ENCODE measurements at regions not wholly inside any gene's neighbourhood (a gene's known extent, or its start where the extent isn't known, plus 50 kb on each side); places are given as distances from the start of the nearest gene placed in this dataset.

DNA sequence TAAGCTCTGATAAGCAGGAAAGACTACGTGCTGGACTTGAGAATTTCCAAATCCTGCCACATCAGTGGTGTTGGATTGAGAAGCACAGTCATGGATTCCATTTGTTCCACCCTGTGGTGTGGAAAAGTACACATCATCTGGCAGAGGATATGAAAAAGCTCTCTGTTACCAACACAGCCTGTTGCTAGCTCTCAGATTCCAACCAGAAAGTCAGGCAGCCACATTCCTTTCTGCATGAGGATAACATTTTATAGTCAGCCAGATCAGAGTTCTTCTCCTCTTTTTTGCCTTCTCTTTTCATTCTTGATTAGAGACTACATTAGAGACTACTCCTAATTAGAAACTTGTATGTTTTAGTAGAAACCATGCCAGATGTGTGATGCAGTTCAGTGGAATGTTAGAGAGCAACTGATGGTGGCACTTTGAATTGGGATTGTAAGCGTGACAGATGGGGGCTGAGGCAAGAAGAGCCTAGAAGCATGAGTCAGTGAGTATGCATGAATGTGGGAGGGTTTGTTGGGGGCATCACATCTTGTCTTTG lies 61.2 kb upstream of the STXBP6 start:
- Histone ChIP-seq H3K9me3 (ENCODE audit: insufficient read depth, low read depth, low read length) (no peaks in the 10 kb centered on the region), H3K4me1 (ENCODE audit: insufficient read depth, low read length) (peaks cover 24% of the 10 kb centered on the region), H3K4me2 (ENCODE audit: low read length) (peak overlapping the region; percentile 75), H3K27ac (ENCODE audit: low read depth, low read length) (peak overlapping the region; percentile 87), H3K4me3 (ENCODE audit: insufficient read depth, low read depth, low read length) (peak overlapping the region; percentile 16), H3K79me2 (ENCODE audit: insufficient read depth, low read length) (no peaks in the 10 kb centered on the region), H4K20me1 (ENCODE audit: insufficient read depth, low read length) (no peaks in the 10 kb centered on the region), H2AFZ (ENCODE audit: low read depth, low read length) (peak overlapping the region; percentile 36), H3K36me3 (ENCODE audit: insufficient read depth, low read length) (no peaks in the 10 kb centered on the region), H3K9ac (ENCODE audit: low read length) (peak overlapping the region; percentile 68), H3K27me3 (ENCODE audit: insufficient read depth, low read length) (no peaks in the 10 kb centered on the region)
- TF ChIP-seq EZH2 (IDR thresholded peaks at IDR 0.05; ENCODE audit: insufficient read depth, low read length), result no peak
- TF ChIP-seq, protein P1, sequence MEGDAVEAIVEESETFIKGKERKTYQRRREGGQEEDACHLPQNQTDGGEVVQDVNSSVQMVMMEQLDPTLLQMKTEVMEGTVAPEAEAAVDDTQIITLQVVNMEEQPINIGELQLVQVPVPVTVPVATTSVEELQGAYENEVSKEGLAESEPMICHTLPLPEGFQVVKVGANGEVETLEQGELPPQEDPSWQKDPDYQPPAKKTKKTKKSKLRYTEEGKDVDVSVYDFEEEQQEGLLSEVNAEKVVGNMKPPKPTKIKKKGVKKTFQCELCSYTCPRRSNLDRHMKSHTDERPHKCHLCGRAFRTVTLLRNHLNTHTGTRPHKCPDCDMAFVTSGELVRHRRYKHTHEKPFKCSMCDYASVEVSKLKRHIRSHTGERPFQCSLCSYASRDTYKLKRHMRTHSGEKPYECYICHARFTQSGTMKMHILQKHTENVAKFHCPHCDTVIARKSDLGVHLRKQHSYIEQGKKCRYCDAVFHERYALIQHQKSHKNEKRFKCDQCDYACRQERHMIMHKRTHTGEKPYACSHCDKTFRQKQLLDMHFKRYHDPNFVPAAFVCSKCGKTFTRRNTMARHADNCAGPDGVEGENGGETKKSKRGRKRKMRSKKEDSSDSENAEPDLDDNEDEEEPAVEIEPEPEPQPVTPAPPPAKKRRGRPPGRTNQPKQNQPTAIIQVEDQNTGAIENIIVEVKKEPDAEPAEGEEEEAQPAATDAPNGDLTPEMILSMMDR (IDR thresholded peaks at IDR 0.05; ENCODE audit: insufficient read depth, low read depth, low read length), result no peak
- Mint-ChIP-seq H3K27ac (ENCODE audit: unreplicated experiment) (peak overlapping the region; percentile 99), H3K9me3 (ENCODE audit: unreplicated experiment) (peaks cover 3% of the 10 kb centered on the region), H3K4me1 (ENCODE audit: low read depth, unreplicated experiment) (peaks cover 29% of the 10 kb centered on the region), H3K36me3 (ENCODE audit: low read depth, unreplicated experiment) (no peaks in the 10 kb centered on the region), H3K27me3 (ENCODE audit: low read depth, unreplicated experiment) (no peaks in the 10 kb centered on the region), H3K4me3 (ENCODE audit: unreplicated experiment) (peak overlapping the region; percentile 17)
- DNase-seq (ENCODE audit: low read depth) (peak; percentile 99), FAIRE-seq (peak; percentile 97)

DNA sequence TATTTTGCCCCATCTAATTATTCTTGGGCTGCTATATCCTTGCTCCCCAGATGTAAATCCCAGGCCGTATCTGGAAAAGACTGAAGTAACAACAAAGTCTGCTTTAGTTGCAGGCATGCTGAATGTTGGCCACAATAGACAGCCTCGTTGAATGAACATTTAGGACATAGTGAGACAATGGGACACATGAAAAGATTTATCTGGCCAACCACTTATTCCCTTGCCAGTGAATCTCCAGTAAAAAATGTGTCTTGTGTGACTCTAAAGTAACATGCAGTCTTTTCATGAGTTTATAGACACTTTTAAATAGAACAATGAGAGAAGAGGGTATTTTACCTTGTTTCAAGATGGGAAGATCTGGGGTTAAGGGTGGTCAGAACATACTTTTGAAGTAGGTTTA lies 60.2 kb upstream of the STXBP6 start:
- Mint-ChIP-seq H3K4me3 (ENCODE audit: unreplicated experiment) (no peak overlapping the region), H3K27ac (ENCODE audit: unreplicated experiment) (peak overlapping the region; percentile 99), H3K27me3 (ENCODE audit: low read depth, unreplicated experiment) (no peaks in the 10 kb centered on the region), H3K9me3 (ENCODE audit: unreplicated experiment) (peaks cover under 1% of the 10 kb centered on the region), H3K4me1 (ENCODE audit: low read depth, unreplicated experiment) (peaks cover 30% of the 10 kb centered on the region), H3K36me3 (ENCODE audit: low read depth, unreplicated experiment) (no peaks in the 10 kb centered on the region)
- Histone ChIP-seq H3K4me2 (ENCODE audit: low read length) (peak overlapping the region; percentile 75), H3K4me1 (ENCODE audit: insufficient read depth, low read length) (peaks cover 24% of the 10 kb centered on the region), H3K27ac (ENCODE audit: low read depth, low read length) (peak overlapping the region; percentile 87), H4K20me1 (ENCODE audit: insufficient read depth, low read length) (no peaks in the 10 kb centered on the region), H3K79me2 (ENCODE audit: insufficient read depth, low read length) (no peaks in the 10 kb centered on the region), H3K4me3 (ENCODE audit: insufficient read depth, low read depth, low read length) (no peak overlapping the region), H2AFZ (ENCODE audit: low read depth, low read length) (no peak overlapping the region), H3K27me3 (ENCODE audit: insufficient read depth, low read length) (no peaks in the 10 kb centered on the region), H3K36me3 (ENCODE audit: insufficient read depth, low read length) (no peaks in the 10 kb centered on the region), H3K9me3 (ENCODE audit: insufficient read depth, low read depth, low read length) (no peaks in the 10 kb centered on the region), H3K9ac (ENCODE audit: low read length) (peak overlapping the region; percentile 68)
- FAIRE-seq (no peak), DNase-seq (ENCODE audit: low read depth) (peak; percentile 12)
- TF ChIP-seq EZH2 (IDR thresholded peaks at IDR 0.05; ENCODE audit: insufficient read depth, low read length), result no peak
- TF ChIP-seq, protein P1 (IDR thresholded peaks at IDR 0.05; ENCODE audit: insufficient read depth, low read depth, low read length), result no peak

DNA sequence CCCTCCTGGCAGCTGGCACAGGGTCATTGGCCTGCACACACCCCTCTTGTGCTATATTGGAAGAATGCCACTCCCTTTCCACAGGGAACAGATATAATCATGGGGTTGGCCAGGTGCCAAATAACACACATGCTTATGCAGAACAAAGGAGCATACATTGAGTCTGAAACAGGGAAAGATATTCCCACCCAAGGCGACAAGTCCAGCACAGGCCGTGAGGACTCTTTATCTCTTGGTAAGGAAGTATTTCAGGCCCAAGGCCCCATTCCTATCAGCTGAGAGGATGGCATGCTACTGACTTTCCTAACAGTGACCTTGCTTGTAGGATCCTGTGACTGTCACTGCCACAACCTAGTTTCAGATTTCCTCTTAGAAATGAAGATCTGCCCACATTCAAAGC lies 59.0 kb upstream of the STXBP6 start:
- no peak overlapping the region for H3K4me3 ChIP-seq (ENCODE audit: insufficient read depth, low read depth, low read length)
- H3K27me3 ChIP-seq (ENCODE audit: insufficient read depth, low read length), result no peaks in the 10 kb centered on the region
- peaks cover 24% of the 10 kb centered on the region for H3K4me1 ChIP-seq (ENCODE audit: insufficient read depth, low read length)
- no peaks in the 10 kb centered on the region for H3K9me3 ChIP-seq (ENCODE audit: insufficient read depth, low read depth, low read length)
- H3K36me3 ChIP-seq (ENCODE audit: insufficient read depth, low read length), result no peaks in the 10 kb centered on the region
- Mint-ChIP-seq H3K9me3 (ENCODE audit: unreplicated experiment) (no peaks in the 10 kb centered on the region), H3K27me3 (ENCODE audit: low read depth, unreplicated experiment) (no peaks in the 10 kb centered on the region), H3K36me3 (ENCODE audit: low read depth, unreplicated experiment) (no peaks in the 10 kb centered on the region), H3K4me3 (ENCODE audit: unreplicated experiment) (no peak overlapping the region), H3K4me1 (ENCODE audit: low read depth, unreplicated experiment) (peaks cover 30% of the 10 kb centered on the region), H3K27ac (ENCODE audit: unreplicated experiment) (peak overlapping the region; percentile 99)
- FAIRE-seq (no peak), DNase-seq (ENCODE audit: low read depth) (peak; percentile 6)
- TF ChIP-seq EZH2 (IDR thresholded peaks at IDR 0.05; ENCODE audit: insufficient read depth, low read length), result no peak
- H3K27ac ChIP-seq (ENCODE audit: low read depth, low read length), result no peak overlapping the region
- no peak overlapping the region for H2AFZ ChIP-seq (ENCODE audit: low read depth, low read length)
- no peaks in the 10 kb centered on the region for H3K79me2 ChIP-seq (ENCODE audit: insufficient read depth, low read length)
- no peak overlapping the region for H3K9ac ChIP-seq (ENCODE audit: low read length)
- no peaks in the 10 kb centered on the region for H4K20me1 ChIP-seq (ENCODE audit: insufficient read depth, low read length)
- H3K4me2 ChIP-seq (ENCODE audit: low read length), result no peak overlapping the region

Data from astrocyte (in vitro differentiated cells and primary cell).